Sigmoid colon (tissue), 4 donors: ENCODE measurements at regions not wholly inside any gene's neighbourhood (a gene's known extent, or its start where the extent isn't known, plus 50 kb on each side); places are given as distances from the start of the nearest gene placed in this dataset.

Experiments
- EP300 ChIP-seq, 4 donors: sonication (generic); formaldehyde crosslinking; IDR thresholded peaks; one replicate each; pipeline ENCODE4 v1.6.1; 2017; ENCODE audit warnings: antibody characterized with exemption in 4 of 4
- POLR2AphosphoS5 ChIP-seq, 4 donors: sonication (generic); formaldehyde crosslinking; IDR thresholded peaks; one replicate each; pipeline ENCODE4 v1.6.1; 2017; ENCODE audit warnings: antibody characterized with exemption in 4 of 4
- TF ChIP-seq, protein P1 (sequence below), 4 experiments: fragments of 450-650 bp in 3 of 4; fragments of 200-600 bp in 1 of 4; IDR thresholded peaks; one replicate each; pipeline ENCODE4 v1.5.1; 2016 to 2019; ENCODE audit warnings: antibody characterized with exemption in 4 of 4, mild to moderate bottlenecking in 3 of 4, moderate library complexity in 2 of 4

DNA sequence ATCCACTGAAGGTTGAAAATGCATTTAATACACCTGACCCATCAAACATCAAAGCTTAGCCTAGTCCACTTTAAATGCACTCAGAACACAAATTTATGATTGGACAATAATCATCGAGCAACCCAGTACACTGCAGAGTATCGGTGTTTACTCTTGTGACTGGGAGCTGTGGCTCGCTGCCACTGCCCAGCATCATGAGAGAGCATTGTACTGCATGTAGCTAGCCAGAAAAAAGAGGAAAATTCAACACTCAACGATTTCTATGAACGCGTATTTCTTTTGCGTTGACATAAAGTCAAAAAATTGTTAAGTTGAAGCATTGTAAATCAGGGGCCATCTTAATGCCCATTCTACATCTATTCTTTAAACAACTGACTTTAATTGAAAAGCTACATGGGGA is 95.1 kb upstream of the CD180 start:
- TF ChIP-seq, protein P1, sequence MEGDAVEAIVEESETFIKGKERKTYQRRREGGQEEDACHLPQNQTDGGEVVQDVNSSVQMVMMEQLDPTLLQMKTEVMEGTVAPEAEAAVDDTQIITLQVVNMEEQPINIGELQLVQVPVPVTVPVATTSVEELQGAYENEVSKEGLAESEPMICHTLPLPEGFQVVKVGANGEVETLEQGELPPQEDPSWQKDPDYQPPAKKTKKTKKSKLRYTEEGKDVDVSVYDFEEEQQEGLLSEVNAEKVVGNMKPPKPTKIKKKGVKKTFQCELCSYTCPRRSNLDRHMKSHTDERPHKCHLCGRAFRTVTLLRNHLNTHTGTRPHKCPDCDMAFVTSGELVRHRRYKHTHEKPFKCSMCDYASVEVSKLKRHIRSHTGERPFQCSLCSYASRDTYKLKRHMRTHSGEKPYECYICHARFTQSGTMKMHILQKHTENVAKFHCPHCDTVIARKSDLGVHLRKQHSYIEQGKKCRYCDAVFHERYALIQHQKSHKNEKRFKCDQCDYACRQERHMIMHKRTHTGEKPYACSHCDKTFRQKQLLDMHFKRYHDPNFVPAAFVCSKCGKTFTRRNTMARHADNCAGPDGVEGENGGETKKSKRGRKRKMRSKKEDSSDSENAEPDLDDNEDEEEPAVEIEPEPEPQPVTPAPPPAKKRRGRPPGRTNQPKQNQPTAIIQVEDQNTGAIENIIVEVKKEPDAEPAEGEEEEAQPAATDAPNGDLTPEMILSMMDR (IDR thresholded peaks at IDR 0.05) = no peak
- no peak for TF ChIP-seq EP300 (IDR thresholded peaks at IDR 0.05)
- peak in 1 of 4 donors; percentile 23 for TF ChIP-seq POLR2AphosphoS5 (IDR thresholded peaks at IDR 0.05)
